WTC11 (cell line): ENCODE measurements at regions not wholly inside any gene's neighbourhood (a gene's known extent, or its start where the extent isn't known, plus 50 kb on each side); places are given as distances from the start of the nearest gene placed in this dataset.
"Not testable (repeated sequence)": the region's sequence is repeated elsewhere in the genome, so short reads cannot be mapped to it uniquely, and the experiment has no call there.

Experiments used
- CREB1 ChIP-seq: sonication (generic); formaldehyde crosslinking; IDR thresholded peaks from 2 replicates; pipeline ENCODE4 v1.8.0; 2023; ENCODE audit warnings: mild to moderate bottlenecking, missing genetic modification reagents
- CTCF ChIP-seq: fragments of 200-600 bp; IDR thresholded peaks from 2 replicates; pipeline ENCODE4 v1.8.0; 2022; ENCODE audit warnings: antibody characterized with exemption
- FOXP1 ChIP-seq: sonication (generic); formaldehyde crosslinking; IDR thresholded peaks from 2 replicates; pipeline ENCODE4 v1.8.0; 2022; ENCODE audit warnings: missing genetic modification reagents, mild to moderate bottlenecking, moderate library complexity, borderline replicate concordance
- MLX ChIP-seq: sonication (generic); formaldehyde crosslinking; IDR thresholded peaks from 2 replicates; pipeline ENCODE4 v1.8.1; 2023; ENCODE audit warnings: mild to moderate bottlenecking, missing genetic modification reagents, moderate library complexity
- RELA ChIP-seq: sonication (generic); formaldehyde crosslinking; IDR thresholded peaks from 2 replicates; pipeline ENCODE4 v1.8.1; 2022; ENCODE audit warnings: missing genetic modification reagents, mild to moderate bottlenecking, borderline replicate concordance
- SP1 ChIP-seq: sonication (generic); formaldehyde crosslinking; conservative IDR thresholded peaks from 2 replicates; pipeline ENCODE4 v1.8.1; 2022; ENCODE audit warnings: missing genetic modification reagents
- STAT6 ChIP-seq: sonication (generic); formaldehyde crosslinking; conservative IDR thresholded peaks from 2 replicates; pipeline ENCODE4 v1.8.1; 2023; ENCODE audit warnings: mild to moderate bottlenecking, low read depth, missing genetic modification reagents, moderate library complexity
- ZNF138 ChIP-seq: sonication (generic); formaldehyde crosslinking; conservative IDR thresholded peaks from 2 replicates; pipeline ENCODE4 v1.8.1; 2022; ENCODE audit warnings: mild to moderate bottlenecking, moderate library complexity, missing genetic modification reagents
- ZSCAN18 ChIP-seq: fragments of 250-450 bp; sonication (Bioruptor Pico); IDR thresholded peaks from 2 replicates; pipeline ENCODE4 v2.1.2; 2022; ENCODE audit warnings: mild to moderate bottlenecking, moderate library complexity
- TF ChIP-seq, protein P1 (sequence below): sonication (generic); formaldehyde crosslinking; IDR thresholded peaks from 2 replicates; pipeline ENCODE4 v1.8.1; 2023; ENCODE audit warnings: mild to moderate bottlenecking, missing genetic modification reagents
- TF ChIP-seq, protein P2 (sequence below): sonication (generic); formaldehyde crosslinking; IDR thresholded peaks from 2 replicates; pipeline ENCODE4 v1.8.1; 2023; ENCODE audit warnings: mild to moderate bottlenecking, missing genetic modification reagents, borderline replicate concordance

GRCh38 chr4:186873095-186873494 is 149.4 kb upstream of the FAT1 start:
- TF ChIP-seq CTCF; ZSCAN18; FOXP1; STAT6 (CRISPR knock-in tag); MLX (CRISPR knock-in tag); ZNF138; SP1 (CRISPR knock-in tag); CREB1 (CRISPR knock-in tag); RELA (CRISPR knock-in tag): not testable (repeated sequence)
- TF ChIP-seq, protein P1, sequence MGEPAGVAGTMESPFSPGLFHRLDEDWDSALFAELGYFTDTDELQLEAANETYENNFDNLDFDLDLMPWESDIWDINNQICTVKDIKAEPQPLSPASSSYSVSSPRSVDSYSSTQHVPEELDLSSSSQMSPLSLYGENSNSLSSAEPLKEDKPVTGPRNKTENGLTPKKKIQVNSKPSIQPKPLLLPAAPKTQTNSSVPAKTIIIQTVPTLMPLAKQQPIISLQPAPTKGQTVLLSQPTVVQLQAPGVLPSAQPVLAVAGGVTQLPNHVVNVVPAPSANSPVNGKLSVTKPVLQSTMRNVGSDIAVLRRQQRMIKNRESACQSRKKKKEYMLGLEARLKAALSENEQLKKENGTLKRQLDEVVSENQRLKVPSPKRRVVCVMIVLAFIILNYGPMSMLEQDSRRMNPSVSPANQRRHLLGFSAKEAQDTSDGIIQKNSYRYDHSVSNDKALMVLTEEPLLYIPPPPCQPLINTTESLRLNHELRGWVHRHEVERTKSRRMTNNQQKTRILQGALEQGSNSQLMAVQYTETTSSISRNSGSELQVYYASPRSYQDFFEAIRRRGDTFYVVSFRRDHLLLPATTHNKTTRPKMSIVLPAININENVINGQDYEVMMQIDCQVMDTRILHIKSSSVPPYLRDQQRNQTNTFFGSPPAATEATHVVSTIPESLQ (CRISPR knock-in tag) = not testable (repeated sequence)
- TF ChIP-seq, protein P2, sequence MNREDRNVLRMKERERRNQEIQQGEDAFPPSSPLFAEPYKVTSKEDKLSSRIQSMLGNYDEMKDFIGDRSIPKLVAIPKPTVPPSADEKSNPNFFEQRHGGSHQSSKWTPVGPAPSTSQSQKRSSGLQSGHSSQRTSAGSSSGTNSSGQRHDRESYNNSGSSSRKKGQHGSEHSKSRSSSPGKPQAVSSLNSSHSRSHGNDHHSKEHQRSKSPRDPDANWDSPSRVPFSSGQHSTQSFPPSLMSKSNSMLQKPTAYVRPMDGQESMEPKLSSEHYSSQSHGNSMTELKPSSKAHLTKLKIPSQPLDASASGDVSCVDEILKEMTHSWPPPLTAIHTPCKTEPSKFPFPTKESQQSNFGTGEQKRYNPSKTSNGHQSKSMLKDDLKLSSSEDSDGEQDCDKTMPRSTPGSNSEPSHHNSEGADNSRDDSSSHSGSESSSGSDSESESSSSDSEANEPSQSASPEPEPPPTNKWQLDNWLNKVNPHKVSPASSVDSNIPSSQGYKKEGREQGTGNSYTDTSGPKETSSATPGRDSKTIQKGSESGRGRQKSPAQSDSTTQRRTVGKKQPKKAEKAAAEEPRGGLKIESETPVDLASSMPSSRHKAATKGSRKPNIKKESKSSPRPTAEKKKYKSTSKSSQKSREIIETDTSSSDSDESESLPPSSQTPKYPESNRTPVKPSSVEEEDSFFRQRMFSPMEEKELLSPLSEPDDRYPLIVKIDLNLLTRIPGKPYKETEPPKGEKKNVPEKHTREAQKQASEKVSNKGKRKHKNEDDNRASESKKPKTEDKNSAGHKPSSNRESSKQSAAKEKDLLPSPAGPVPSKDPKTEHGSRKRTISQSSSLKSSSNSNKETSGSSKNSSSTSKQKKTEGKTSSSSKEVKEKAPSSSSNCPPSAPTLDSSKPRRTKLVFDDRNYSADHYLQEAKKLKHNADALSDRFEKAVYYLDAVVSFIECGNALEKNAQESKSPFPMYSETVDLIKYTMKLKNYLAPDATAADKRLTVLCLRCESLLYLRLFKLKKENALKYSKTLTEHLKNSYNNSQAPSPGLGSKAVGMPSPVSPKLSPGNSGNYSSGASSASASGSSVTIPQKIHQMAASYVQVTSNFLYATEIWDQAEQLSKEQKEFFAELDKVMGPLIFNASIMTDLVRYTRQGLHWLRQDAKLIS = not testable (repeated sequence)
